GM23338 (cell line): ENCODE measurements at regions not wholly inside any gene's neighbourhood (a gene's known extent, or its start where the extent isn't known, plus 50 kb on each side); places are given as distances from the start of the nearest gene placed in this dataset.

ENCODE experiments used
- ATAC-seq: fragments of 200-7000 bp; cut with Tn5 transposase; 3 replicates; pipeline ENCODE4 v1.9.1; 2020
- DNase-seq: peaks from one replicate; pipeline ENCODE4 v3.0.0-alpha.2; 2015; ENCODE audit warnings: low spot score
- H2AFZ ChIP-seq: fragments of 200-600 bp; sonication (generic); 2 replicates; pipeline ENCODE4 v1.8.0; 2016; ENCODE audit warnings: antibody characterized with exemption, mild to moderate bottlenecking, moderate library complexity
- H3F3A ChIP-seq: fragments of 200-600 bp; sonication (generic); replicated peaks from 2 replicates; pipeline ENCODE4 v1.8.0; 2017; ENCODE audit warnings: antibody characterized with exemption, mixed run types, low read depth
- H3K27ac ChIP-seq: fragments of 200-600 bp; sonication (generic); 2 replicates; pipeline ENCODE4 v1.6.1; 2016; ENCODE audit warnings: low read depth
- H3K27me3 ChIP-seq: fragments of 200-600 bp; sonication (generic); 2 replicates; pipeline ENCODE4 v1.8.0; 2016; ENCODE audit warnings: mild to moderate bottlenecking, mixed run types, moderate library complexity; ENCODE audit not compliant: insufficient read depth
- H3K36me3 ChIP-seq: fragments of 200-600 bp; sonication (generic); 2 replicates; pipeline ENCODE4 v1.8.0; 2016; ENCODE audit warnings: mild to moderate bottlenecking; ENCODE audit not compliant: insufficient read depth
- H3K4me1 ChIP-seq: fragments of 200-600 bp; sonication (generic); 2 replicates; pipeline ENCODE4 v1.8.0; 2016; ENCODE audit warnings: mild to moderate bottlenecking, moderate library complexity; ENCODE audit not compliant: insufficient read depth
- H3K4me2 ChIP-seq: fragments of 200-600 bp; sonication (generic); 2 replicates; pipeline ENCODE4 v1.7.1; 2017; ENCODE audit warnings: mixed run types
- H3K4me3 ChIP-seq: fragments of 200-600 bp; sonication (generic); 2 replicates; pipeline ENCODE4 v1.6.1; 2016; ENCODE audit warnings: mixed run types
- H3K79me2 ChIP-seq: fragments of 200-600 bp; sonication (generic); replicated peaks from 2 replicates; pipeline ENCODE4 v1.8.0; 2017; ENCODE audit warnings: mild to moderate bottlenecking; ENCODE audit not compliant: insufficient read depth
- H3K9me2 ChIP-seq: fragments of 200-600 bp; sonication (generic); 2 replicates; pipeline ENCODE4 v1.8.0; 2017; ENCODE audit not compliant: insufficient read depth
- H4K20me1 ChIP-seq: fragments of 200-600 bp; sonication (generic); replicated peaks from 2 replicates; pipeline ENCODE4 v1.8.0; 2017; ENCODE audit warnings: mild to moderate bottlenecking; ENCODE audit not compliant: insufficient read depth
- H3K27ac Mint-ChIP-seq: 2 replicates; pipeline ENCODE4 v1.8.0; 2020; ENCODE audit warnings: inconsistent platforms, mild to moderate bottlenecking, moderate library complexity, mixed read lengths
- H3K27me3 Mint-ChIP-seq: 3 replicates; pipeline ENCODE4 v1.8.0; 2022; ENCODE audit warnings: low read depth, mild to moderate bottlenecking, moderate library complexity, mixed read lengths, inconsistent platforms; ENCODE audit not compliant: insufficient read depth, poor library complexity
- H3K36me3 Mint-ChIP-seq: 3 replicates; pipeline ENCODE4 v1.8.0; 2021; ENCODE audit warnings: low read depth, mild to moderate bottlenecking, inconsistent platforms, moderate library complexity, mixed read lengths
- H3K4me1 Mint-ChIP-seq: 3 replicates; pipeline ENCODE4 v1.8.0; 2020; ENCODE audit warnings: mild to moderate bottlenecking, inconsistent platforms, mixed read lengths
- H3K4me3 Mint-ChIP-seq: 3 replicates; pipeline ENCODE4 v1.8.0; 2021; ENCODE audit warnings: moderate library complexity, mild to moderate bottlenecking, inconsistent platforms, mixed read lengths
- H3K9me3 Mint-ChIP-seq: 3 replicates; pipeline ENCODE4 v1.8.0; 2020; ENCODE audit warnings: moderate library complexity, mild to moderate bottlenecking, inconsistent platforms, mixed read lengths
- CREB1 ChIP-seq: fragments of 250-450 bp; sonication (Bioruptor Pico); IDR thresholded peaks from 2 replicates; pipeline ENCODE4 v1.5.0; 2020; ENCODE audit warnings: low read depth, mild to moderate bottlenecking, moderate library complexity
- CTCF ChIP-seq, 2 experiments: fragments of 200-600 bp in 1 of 2; sonication (generic) in 1 of 2; conservative IDR thresholded peaks; 2 replicates each; pipeline versions ENCODE4 v1.5.1 to v1.6.1; 2016 to 2017; ENCODE audit warnings: antibody characterized with exemption in 2 of 2, low read depth in 2 of 2, mild to moderate bottlenecking in 2 of 2, moderate library complexity in 1 of 2
- ETS1 ChIP-seq: IDR thresholded peaks from 2 replicates; pipeline ENCODE4 v1.6.1; 2016; ENCODE audit warnings: antibody characterized with exemption
- EZH2 ChIP-seq: fragments of 200-600 bp; sonication (generic); IDR thresholded peaks from one replicate; pipeline ENCODE4 v1.8.0; 2017; ENCODE audit warnings: antibody characterized with exemption, mild to moderate bottlenecking, low read depth; ENCODE audit not compliant: unreplicated experiment
- EZH2phosphoT487 ChIP-seq: fragments of 200-600 bp; sonication (generic); IDR thresholded peaks from one replicate; pipeline ENCODE4 v1.8.1; 2018; ENCODE audit warnings: antibody characterized with exemption; ENCODE audit not compliant: unreplicated experiment
- JUNB ChIP-seq: IDR thresholded peaks from one replicate; pipeline ENCODE4 v1.6.1; 2016; ENCODE audit warnings: antibody characterized with exemption; ENCODE audit not compliant: unreplicated experiment
- NANOG ChIP-seq: IDR thresholded peaks from 2 replicates; pipeline ENCODE4 v1.6.1; 2016; ENCODE audit warnings: antibody characterized with exemption, borderline replicate concordance
- STAT1 ChIP-seq: IDR thresholded peaks from one replicate; pipeline ENCODE4 v1.6.1; 2016; ENCODE audit warnings: antibody characterized with exemption; ENCODE audit not compliant: unreplicated experiment
- ZNF114 ChIP-seq: fragments of 250-450 bp; sonication (Bioruptor Pico); IDR thresholded peaks from 2 replicates; pipeline ENCODE4 v1.5.0; 2020; ENCODE audit warnings: mild to moderate bottlenecking, moderate library complexity
- TF ChIP-seq, protein P1 (sequence below): IDR thresholded peaks from one replicate; pipeline ENCODE4 v1.6.1; 2018; ENCODE audit warnings: antibody characterized with exemption; ENCODE audit not compliant: unreplicated experiment

DNA sequence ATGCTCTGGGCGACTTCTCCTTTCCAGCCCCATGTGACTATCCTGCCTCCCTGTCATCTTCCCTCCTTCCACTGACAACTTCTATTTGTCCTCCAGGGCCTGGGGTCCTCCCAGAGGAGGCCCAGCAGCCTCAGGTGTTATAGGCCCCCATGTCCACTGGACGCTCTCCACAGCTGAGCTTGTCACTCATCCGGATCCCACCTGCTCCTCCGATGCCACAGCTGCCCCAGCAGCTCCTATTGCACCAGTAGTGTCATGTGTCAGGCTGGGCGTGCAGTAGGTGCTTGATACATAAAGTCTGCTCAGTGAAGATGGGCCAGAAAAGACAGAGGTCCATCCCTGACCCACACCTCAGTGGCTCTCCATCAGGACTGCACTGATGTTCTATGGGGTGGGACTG, 305.7 kb upstream of the MYT1L start:
- TF ChIP-seq NANOG, result no peak
- TF ChIP-seq JUNB, result no peak
- TF ChIP-seq ETS1, result no peak
- no peak for TF ChIP-seq EZH2
- TF ChIP-seq ZNF114 (CRISPR knock-in tag), result no peak
- TF ChIP-seq CREB1 (CRISPR knock-in tag), result no peak
- TF ChIP-seq, protein P1, sequence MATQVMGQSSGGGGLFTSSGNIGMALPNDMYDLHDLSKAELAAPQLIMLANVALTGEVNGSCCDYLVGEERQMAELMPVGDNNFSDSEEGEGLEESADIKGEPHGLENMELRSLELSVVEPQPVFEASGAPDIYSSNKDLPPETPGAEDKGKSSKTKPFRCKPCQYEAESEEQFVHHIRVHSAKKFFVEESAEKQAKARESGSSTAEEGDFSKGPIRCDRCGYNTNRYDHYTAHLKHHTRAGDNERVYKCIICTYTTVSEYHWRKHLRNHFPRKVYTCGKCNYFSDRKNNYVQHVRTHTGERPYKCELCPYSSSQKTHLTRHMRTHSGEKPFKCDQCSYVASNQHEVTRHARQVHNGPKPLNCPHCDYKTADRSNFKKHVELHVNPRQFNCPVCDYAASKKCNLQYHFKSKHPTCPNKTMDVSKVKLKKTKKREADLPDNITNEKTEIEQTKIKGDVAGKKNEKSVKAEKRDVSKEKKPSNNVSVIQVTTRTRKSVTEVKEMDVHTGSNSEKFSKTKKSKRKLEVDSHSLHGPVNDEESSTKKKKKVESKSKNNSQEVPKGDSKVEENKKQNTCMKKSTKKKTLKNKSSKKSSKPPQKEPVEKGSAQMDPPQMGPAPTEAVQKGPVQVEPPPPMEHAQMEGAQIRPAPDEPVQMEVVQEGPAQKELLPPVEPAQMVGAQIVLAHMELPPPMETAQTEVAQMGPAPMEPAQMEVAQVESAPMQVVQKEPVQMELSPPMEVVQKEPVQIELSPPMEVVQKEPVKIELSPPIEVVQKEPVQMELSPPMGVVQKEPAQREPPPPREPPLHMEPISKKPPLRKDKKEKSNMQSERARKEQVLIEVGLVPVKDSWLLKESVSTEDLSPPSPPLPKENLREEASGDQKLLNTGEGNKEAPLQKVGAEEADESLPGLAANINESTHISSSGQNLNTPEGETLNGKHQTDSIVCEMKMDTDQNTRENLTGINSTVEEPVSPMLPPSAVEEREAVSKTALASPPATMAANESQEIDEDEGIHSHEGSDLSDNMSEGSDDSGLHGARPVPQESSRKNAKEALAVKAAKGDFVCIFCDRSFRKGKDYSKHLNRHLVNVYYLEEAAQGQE, result no peak
- no peak for TF ChIP-seq STAT1
- no peak for TF ChIP-seq CTCF (conservative IDR thresholded peaks at IDR 0.05; ENCODE audit: low read depth in 2 of 2)
- no peak for TF ChIP-seq EZH2phosphoT487
- Histone ChIP-seq H3F3A (no peaks in the 10 kb centered on the region), H3K9me2 (no peaks in the 10 kb centered on the region), H4K20me1 (no peaks in the 10 kb centered on the region), H3K79me2 (no peaks in the 10 kb centered on the region), H3K27ac (no peak overlapping the region), H3K4me1 (no peaks in the 10 kb centered on the region; the same call in 1 of the 2 replicates), H3K4me2 (no peak overlapping the region), H2AFZ (no peak overlapping the region), H3K27me3 (no peaks in the 10 kb centered on the region), H3K36me3 (no peaks in the 10 kb centered on the region), H3K4me3 (no peak overlapping the region)
- no peak for ATAC-seq
- Mint-ChIP-seq H3K36me3 (no peaks in the 10 kb centered on the region; the same call in 2 of the 3 replicates), H3K9me3 (no peaks in the 10 kb centered on the region; the same call in 2 of the 3 replicates), H3K4me1 (peaks cover 6% of the 10 kb centered on the region; the same call in 1 of the 3 replicates), H3K4me3 (no peak overlapping the region), H3K27me3 (peaks cover 8% of the 10 kb centered on the region), H3K27ac (no peak overlapping the region)
- DNase-seq, result no peak
